ES-I3 (cell line): ENCODE measurements at regions not wholly inside any gene's neighbourhood (a gene's known extent, or its start where the extent isn't known, plus 50 kb on each side); places are given as distances from the start of the nearest gene placed in this dataset.

Experiments
- H3K36me3 ChIP-seq: 2 replicates; pipeline ENCODE4 v1.6.1; 2013; ENCODE audit warnings: mild to moderate bottlenecking, low read length, control low read depth, moderate library complexity; ENCODE audit not compliant: insufficient read depth
- H3K4me1 ChIP-seq: 2 replicates; pipeline ENCODE4 v1.6.1; 2013; ENCODE audit warnings: mild to moderate bottlenecking, control low read depth, low read length; ENCODE audit not compliant: insufficient read depth
- H3K9ac ChIP-seq: 2 replicates; pipeline ENCODE4 v1.6.1; 2013; ENCODE audit warnings: low read depth, mild to moderate bottlenecking, low read length, moderate library complexity
- H3K9me3 ChIP-seq: 2 replicates; pipeline ENCODE4 v1.6.1; 2013; ENCODE audit warnings: mild to moderate bottlenecking, low read length, moderate library complexity; ENCODE audit not compliant: control insufficient read depth, insufficient read depth

GRCh38 chr10:10367264-10367663 lies 650.4 kb upstream of the CELF2 start:
- H3K36me3 ChIP-seq = no peaks in the 10 kb centered on the region
- H3K9me3 ChIP-seq = no peaks in the 10 kb centered on the region
- H3K4me1 ChIP-seq = peaks cover under 1% of the 10 kb centered on the region; the same call in 1 of the 2 replicates
- no peak overlapping the region for H3K9ac ChIP-seq

GRCh38 chr10:10368951-10369576 lies 648.6 kb upstream of the CELF2 start:
- Histone ChIP-seq H3K36me3 (no peaks in the 10 kb centered on the region), H3K9me3 (no peaks in the 10 kb centered on the region), H3K4me1 (no peaks in the 10 kb centered on the region), H3K9ac (no peak overlapping the region)

DNA sequence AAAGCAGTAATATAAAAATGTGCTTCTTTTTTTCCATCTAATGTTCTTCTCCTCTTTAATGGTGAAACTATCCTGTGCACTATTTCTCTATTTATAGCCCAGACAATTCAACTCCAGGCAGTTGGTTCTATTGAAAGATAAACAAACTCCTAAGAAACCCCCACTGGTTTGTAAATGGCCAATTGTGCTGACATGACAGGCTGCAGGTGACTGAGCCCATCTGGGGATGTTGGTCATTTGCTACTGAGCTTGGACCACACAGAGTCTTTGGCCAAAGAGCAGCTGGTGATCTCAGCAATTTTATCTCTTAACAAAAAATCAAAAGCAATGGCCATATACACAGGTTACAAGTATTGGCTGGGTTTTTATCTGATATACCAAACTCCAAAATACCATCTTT lies 631.8 kb upstream of the CELF2 start:
- Histone ChIP-seq H3K9me3 (no peaks in the 10 kb centered on the region), H3K36me3 (no peaks in the 10 kb centered on the region), H3K4me1 (no peaks in the 10 kb centered on the region), H3K9ac (no peak overlapping the region)

- no peaks in the 10 kb centered on the region for H3K4me1 ChIP-seq
- no peaks in the 10 kb centered on the region for H3K36me3 ChIP-seq
- no peaks in the 10 kb centered on the region for H3K9me3 ChIP-seq
- no peak overlapping the region for H3K9ac ChIP-seq
Measured at GRCh38 chr10:10389182-10389581, 628.5 kb upstream of the CELF2 start.

DNA sequence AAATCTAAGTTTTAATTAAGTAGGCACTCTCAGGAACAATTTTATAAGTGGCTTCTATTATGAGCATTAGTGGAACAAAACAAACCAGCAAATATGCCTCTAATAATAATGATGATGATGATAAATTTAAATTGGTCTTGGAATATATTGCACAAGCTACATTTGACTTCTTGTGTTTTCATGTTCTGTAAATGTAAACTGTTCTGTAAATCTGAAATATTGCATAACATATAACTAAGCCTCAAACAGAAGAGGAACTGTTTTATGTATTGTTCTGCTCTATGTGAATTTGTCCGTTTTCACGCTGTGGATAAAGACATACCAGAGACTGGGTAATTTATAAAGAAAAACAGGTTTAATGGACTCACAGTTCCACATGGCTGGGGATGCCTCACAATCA lies 625.2 kb upstream of the CELF2 start:
- Histone ChIP-seq H3K9ac (no peak overlapping the region), H3K4me1 (no peaks in the 10 kb centered on the region), H3K9me3 (no peaks in the 10 kb centered on the region), H3K36me3 (no peaks in the 10 kb centered on the region)

DNA sequence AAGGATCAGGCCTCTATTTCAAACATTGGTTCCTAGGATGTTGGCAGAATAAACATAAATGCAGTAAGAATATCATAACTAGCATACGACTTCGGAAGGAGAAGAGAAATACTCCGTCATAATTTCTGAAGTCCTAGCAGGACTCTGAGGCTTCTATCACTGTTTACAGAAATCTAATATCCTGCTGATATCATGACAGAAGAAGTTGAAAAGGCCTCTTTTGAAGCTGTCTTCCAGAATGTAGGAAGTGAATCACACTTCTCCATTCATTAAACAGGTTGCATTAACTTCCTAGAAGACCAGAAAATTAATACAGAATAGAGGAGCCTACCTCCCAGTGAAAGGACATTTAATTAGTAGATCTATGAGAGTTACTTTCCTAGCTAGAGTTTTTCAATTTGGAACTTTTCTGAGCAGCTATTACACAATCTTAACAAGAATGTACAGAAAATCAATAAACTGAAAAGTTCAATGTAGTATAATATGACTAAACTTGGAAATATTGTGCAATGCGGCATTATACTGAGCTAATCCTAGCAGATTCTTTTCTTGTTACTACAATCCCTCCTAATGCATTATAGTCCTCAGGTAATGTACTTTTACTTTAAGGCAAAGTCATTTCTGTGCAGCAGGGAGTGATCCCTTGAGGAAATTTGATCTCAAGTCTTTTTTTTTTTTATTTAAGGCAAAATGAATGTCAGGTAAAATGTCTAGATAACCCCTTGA lies 622.6 kb upstream of the CELF2 start:
- no peaks in the 10 kb centered on the region for H3K4me1 ChIP-seq
- 0 out of 2 replicates have a peak, but pooled peaks cover 4% of the 10 kb centered on the region for H3K9me3 ChIP-seq
- H3K36me3 ChIP-seq = no peaks in the 10 kb centered on the region
- no peak overlapping the region for H3K9ac ChIP-seq

- Histone ChIP-seq H3K36me3 (no peaks in the 10 kb centered on the region), H3K9ac (no peak overlapping the region), H3K4me1 (no peaks in the 10 kb centered on the region), H3K9me3 (0 out of 2 replicates have a peak, but pooled peaks cover 4% of the 10 kb centered on the region)
Measured at GRCh38 chr10:10396601-10397000, 621.1 kb upstream of the CELF2 start.

GRCh38 chr10:10397906-10398305 lies 619.8 kb upstream of the CELF2 start:
- 0 out of 2 replicates have a peak, but pooled peaks cover 4% of the 10 kb centered on the region for H3K9me3 ChIP-seq

GRCh38 chr10:10403762-10404161 lies 613.9 kb upstream of the CELF2 start:
- Histone ChIP-seq H3K36me3 (no peaks in the 10 kb centered on the region), H3K9ac (no peak overlapping the region), H3K9me3 (0 out of 2 replicates have a peak, but pooled peaks cover under 1% of the 10 kb centered on the region), H3K4me1 (no peaks in the 10 kb centered on the region)

More at GRCh38 chr10:10397906-10398305, 619.8 kb upstream of the CELF2 start:
- H3K4me1 ChIP-seq = no peaks in the 10 kb centered on the region
- H3K9ac ChIP-seq = no peak overlapping the region
- H3K36me3 ChIP-seq = no peaks in the 10 kb centered on the region

DNA sequence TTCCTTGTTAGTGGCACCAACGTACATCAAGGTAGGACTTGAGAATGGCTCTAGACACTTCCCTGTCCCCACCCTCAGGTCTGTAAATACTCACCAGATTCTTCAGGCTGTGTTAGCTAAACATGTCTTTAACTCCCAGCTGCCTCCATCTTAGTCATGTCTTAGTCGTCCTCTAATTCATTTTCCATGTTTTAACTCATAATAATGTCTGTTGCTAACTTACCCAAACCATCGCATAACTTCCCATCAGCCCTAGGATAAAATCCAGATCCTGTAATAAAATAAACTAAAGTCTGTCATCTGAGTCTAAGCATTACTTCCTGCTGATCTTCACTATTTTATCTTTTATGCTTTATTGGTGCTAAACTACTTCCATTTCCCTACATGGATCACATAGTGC lies 600.0 kb upstream of the CELF2 start:
- Histone ChIP-seq H3K9me3 (no peaks in the 10 kb centered on the region), H3K9ac (no peak overlapping the region), H3K36me3 (no peaks in the 10 kb centered on the region), H3K4me1 (peaks cover 8% of the 10 kb centered on the region; the same call in 1 of the 2 replicates)

GRCh38 chr10:10418387-10418786 lies 599.3 kb upstream of the CELF2 start:
- H3K4me1 ChIP-seq = peaks cover 8% of the 10 kb centered on the region; the same call in 1 of the 2 replicates
- no peak overlapping the region for H3K9ac ChIP-seq
- no peaks in the 10 kb centered on the region for H3K36me3 ChIP-seq
- H3K9me3 ChIP-seq = no peaks in the 10 kb centered on the region

DNA sequence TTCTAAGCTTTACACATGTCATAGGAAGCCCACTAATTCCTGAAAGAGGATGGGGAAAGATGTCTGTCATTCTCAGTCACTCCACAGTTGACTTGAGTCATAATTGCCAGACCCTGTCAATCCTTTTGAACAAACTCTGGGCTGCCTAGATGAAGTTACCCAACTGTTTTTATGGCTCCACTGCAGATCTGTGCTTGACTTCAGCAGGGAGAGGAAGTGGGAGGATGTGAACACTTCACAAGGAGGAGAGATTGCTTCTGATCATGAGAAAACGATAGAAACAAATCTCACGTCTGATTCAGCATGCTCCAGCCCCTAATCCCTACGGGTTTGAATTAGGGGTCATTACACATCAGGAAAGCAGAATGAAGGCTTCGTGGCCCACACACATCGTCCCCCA lies 596.6 kb upstream of the CELF2 start:
- Histone ChIP-seq H3K9ac (no peak overlapping the region), H3K4me1 (peaks cover 8% of the 10 kb centered on the region; the same call in 1 of the 2 replicates), H3K36me3 (no peaks in the 10 kb centered on the region), H3K9me3 (no peaks in the 10 kb centered on the region)

DNA sequence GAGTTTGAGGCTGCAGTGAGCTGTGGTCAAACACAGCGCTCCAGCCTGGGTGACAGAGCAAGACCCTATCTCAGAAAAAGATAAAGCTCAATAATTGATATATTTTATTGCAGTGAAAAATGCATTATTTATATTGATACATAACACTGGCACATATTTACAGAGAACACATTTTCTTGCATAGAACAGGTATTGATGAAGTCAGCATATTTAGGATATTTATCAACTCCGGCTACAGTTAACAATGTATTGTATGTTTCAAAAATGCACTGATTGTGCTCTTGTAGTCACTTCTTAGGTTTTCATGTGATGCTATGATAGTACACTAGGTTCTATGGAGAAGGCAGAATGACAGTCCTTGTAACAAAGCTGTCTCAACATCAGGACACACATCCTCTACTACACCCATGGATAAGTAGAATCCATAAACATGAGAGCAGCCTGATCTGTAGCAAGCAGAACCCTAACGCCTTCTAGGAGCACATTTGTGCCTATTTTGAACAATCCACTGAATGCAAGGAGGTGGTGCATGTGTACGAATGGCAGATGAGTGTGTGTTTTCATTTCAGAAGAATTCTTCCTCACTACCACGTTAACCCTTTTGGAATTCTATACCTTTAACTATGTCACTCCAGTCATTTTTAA lies 586.1 kb upstream of the CELF2 start:
- no peaks in the 10 kb centered on the region for H3K4me1 ChIP-seq
- no peaks in the 10 kb centered on the region for H3K9me3 ChIP-seq
- H3K9ac ChIP-seq = no peak overlapping the region
- no peaks in the 10 kb centered on the region for H3K36me3 ChIP-seq

GRCh38 chr10:10432296-10433035 lies 585.2 kb upstream of the CELF2 start:
- no peaks in the 10 kb centered on the region for H3K9me3 ChIP-seq
- H3K9ac ChIP-seq = no peak overlapping the region
- H3K36me3 ChIP-seq = no peaks in the 10 kb centered on the region
- no peaks in the 10 kb centered on the region for H3K4me1 ChIP-seq
